ENCODE measurements at regions not wholly inside any gene's neighbourhood (a gene's known extent, or its start where the extent isn't known, plus 50 kb on each side); places are given as distances from the start of the nearest gene placed in this dataset.
"Not testable (repeated sequence)": the region's sequence is repeated elsewhere in the genome, so short reads cannot be mapped to it uniquely, and the experiment has no call there.

GRCh38 chr16:52386694-52387093 lies 160.2 kb downstream of the TOX3 start:
- no peak for DNase-seq

- no peak for DNase-seq
Observed at GRCh38 chr16:52384378-52384777, 162.6 kb downstream of the TOX3 start.

GRCh38 chr16:52383640-52384292 lies 163.2 kb downstream of the TOX3 start:
- DNase-seq, result no peak

GRCh38 chr16:52383119-52383518 lies 163.8 kb downstream of the TOX3 start:
- DNase-seq, result no peak

- DNase-seq, result no peak
Observed at GRCh38 chr16:52379551-52379950, 167.4 kb downstream of the TOX3 start.

GRCh38 chr16:52376676-52377280 lies 170.2 kb downstream of the TOX3 start:
- DNase-seq, result no peak

GRCh38 chr16:52372313-52372712 lies 174.6 kb downstream of the TOX3 start:
- DNase-seq, result no peak

- no peak for DNase-seq
Observed at GRCh38 chr16:52368859-52369258, 178.1 kb downstream of the TOX3 start.

- DNase-seq, result no peak
Observed at GRCh38 chr16:52367821-52368220, 179.1 kb downstream of the TOX3 start.

- no peak for DNase-seq
Observed at GRCh38 chr16:52366983-52367382, 180.0 kb downstream of the TOX3 start.

- no peak for DNase-seq
Observed at GRCh38 chr16:52364500-52364899, 182.4 kb downstream of the TOX3 start.

GRCh38 chr16:52363082-52363481 lies 183.9 kb downstream of the TOX3 start:
- no peak for DNase-seq

GRCh38 chr16:52357711-52358110 lies 189.2 kb downstream of the TOX3 start:
- DNase-seq, result no peak

GRCh38 chr16:52353249-52353648 lies 193.7 kb downstream of the TOX3 start:
- DNase-seq, result no peak

GRCh38 chr16:52351451-52351850 lies 195.5 kb downstream of the TOX3 start:
- DNase-seq, result no peak

GRCh38 chr16:52350031-52350642 lies 196.8 kb downstream of the TOX3 start:
- no peak for DNase-seq

- DNase-seq, result no peak
Observed at GRCh38 chr16:52346709-52347108, 200.2 kb downstream of the TOX3 start.

GRCh38 chr16:52333673-52334072 lies 213.3 kb downstream of the TOX3 start:
- not testable (repeated sequence) for DNase-seq

- no peak for DNase-seq
Observed at GRCh38 chr16:52320930-52321439, 226.0 kb downstream of the TOX3 start.

- DNase-seq, result no peak
Observed at GRCh38 chr16:52318302-52319009, 228.5 kb downstream of the TOX3 start.

- DNase-seq, result no peak
Observed at GRCh38 chr16:52316241-52316640, 230.7 kb downstream of the TOX3 start.

GRCh38 chr16:52312716-52313115 lies 234.2 kb downstream of the TOX3 start:
- no peak for DNase-seq

Measured in fibroblast of skin of right quadriceps (primary cell).